DMS153 treated with DMSO at 0.1 percent for 48 hours (cell line): ENCODE measurements at regions not wholly inside any gene's neighbourhood (a gene's known extent, or its start where the extent isn't known, plus 50 kb on each side); places are given as distances from the start of the nearest gene placed in this dataset.

Experiments
- DNase-seq: peaks from one replicate; lab custom pipeline; 2025; ENCODE audit not compliant: unreplicated experiment; lab: John Stamatoyannopoulos, UW

DNA sequence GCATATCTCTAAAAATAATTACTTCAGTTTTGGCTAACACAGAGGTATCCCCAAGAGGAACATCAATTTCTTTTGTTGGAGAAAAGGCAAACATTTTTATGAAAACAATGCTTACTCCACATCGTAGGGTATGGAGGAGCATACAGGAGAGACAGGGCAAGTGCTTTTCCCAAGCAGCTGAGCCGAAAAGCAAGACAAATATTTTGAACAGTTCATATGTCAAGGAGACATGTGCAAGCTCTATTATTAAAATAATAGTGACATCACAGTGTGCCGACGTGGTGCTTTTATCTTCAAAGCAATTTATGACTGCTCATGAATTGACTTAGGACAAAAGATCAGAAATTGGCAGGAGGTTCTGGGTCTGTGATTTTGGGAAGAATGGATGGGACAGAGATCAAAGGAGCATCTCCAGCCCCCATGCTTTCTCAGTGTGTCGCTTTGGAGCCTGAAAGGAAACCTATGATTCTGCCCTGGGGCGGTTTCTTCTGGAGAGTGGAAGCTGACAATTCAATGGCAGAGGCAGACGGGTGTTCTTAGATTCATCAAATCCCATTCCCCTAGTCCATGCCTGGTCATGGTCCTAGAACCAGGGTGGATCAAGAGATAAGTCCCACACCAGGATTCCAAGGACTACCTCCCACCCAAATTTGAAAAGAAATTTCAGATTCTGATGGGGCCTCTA is 97.1 kb downstream of the JCAD start:
- DNase-seq, result no peak

DNA sequence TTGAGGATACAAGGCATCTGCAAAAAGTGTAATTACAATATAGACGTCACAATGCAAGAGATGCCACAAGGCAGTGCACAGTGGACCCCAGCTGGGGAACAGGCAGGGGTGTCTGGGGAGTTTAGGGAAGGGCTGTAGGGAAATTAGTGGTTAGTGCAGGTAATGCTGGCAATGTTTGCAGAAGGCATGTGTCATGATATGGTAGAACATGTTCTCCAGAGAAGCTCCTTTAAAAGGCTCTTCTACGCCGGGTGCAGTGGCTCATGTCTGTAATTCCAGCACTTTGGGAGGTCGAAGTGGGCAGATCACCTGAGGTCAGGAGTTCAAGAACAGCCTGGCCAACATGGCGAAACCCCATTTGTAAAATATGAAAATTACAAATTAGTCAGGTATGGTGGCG is 98.0 kb downstream of the JCAD start:
- no peak for DNase-seq

DNA sequence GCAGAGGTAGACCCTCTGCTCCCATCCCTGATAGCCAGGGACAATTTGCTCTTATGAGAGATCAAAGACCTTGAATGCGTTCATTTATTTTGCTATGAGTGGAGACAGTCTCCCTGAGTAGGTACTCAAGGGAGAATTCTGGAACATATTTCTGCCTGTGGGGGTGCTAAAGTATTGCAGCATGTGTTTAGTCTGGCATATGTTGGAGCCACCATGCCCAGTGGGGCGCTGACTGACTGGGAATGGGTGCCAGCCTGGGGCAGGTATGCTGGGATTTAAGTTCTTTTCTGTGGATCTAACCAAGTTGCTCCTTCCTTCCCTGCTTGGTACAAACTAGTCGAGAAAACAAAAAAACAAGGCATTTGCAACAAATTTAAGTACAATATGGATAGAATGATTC is 99.1 kb downstream of the JCAD start:
- DNase-seq, result no peak

GRCh38 chr10:29959586-29959985 is 99.8 kb downstream of the JCAD start:
- DNase-seq, result no peak

- no peak for DNase-seq
Observed at GRCh38 chr10:29958440-29958839, 100.9 kb downstream of the JCAD start.

- DNase-seq, result no peak
Observed at GRCh38 chr10:29957907-29958331, 101.5 kb downstream of the JCAD start.

- DNase-seq, result no peak
Observed at GRCh38 chr10:29957236-29957635, 102.2 kb downstream of the JCAD start.

DNA sequence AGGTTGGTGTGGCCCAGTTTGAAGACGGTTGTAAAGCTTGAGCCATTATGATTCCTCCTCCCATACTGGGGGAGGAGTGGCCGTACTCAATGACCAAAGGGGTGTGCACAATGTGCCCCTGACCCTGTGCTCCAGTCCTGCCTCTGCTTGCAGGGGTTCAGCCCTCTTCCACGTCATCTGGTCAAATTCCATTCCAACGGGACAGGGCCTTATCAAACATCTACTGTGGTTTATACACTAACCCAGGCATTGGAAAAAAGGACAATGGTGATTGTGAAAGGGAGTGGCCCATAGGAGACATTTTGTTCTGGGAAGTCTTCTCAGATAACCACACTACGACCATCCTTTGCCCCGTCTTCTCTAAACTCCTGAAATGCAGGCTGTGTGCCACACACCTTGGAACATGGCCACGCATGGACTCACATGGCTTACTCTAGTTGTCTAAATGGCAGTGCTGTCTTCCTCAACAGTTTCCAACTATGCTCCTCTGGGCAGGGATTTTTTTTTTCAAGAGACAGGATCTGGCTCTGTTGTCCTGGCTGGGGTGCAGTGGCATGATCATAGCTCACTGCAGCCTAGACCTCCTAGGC is 103.0 kb downstream of the JCAD start:
- no peak for DNase-seq

DNA sequence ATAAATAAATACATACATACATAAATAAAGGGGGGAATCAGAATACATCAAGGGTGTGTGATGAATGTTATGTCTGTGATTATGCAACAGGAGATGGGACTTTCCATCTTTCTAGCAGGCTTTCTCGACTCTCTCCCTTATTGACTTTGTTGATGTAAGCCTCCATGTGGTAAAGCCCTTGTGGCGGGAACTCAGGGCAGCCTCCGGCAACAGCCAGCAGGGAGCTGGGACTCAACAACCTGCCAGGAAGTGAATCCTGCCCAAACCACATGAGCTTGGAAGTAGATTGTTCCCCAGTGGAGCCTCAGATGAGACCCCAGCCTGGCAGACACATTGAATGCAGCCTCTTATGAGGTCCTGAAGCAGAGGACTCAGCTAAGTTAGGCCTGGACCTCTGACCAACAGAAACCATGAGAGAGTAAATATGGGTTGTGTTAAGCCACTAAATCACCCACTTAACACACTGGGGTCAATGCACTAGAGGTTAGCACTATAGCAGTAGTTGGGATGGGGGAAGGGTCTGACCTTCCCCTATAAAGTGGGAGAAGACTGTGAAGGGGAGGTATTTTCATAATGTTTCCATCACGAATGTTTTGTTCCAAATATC is 104.0 kb downstream of the JCAD start:
- DNase-seq, result no peak

DNA sequence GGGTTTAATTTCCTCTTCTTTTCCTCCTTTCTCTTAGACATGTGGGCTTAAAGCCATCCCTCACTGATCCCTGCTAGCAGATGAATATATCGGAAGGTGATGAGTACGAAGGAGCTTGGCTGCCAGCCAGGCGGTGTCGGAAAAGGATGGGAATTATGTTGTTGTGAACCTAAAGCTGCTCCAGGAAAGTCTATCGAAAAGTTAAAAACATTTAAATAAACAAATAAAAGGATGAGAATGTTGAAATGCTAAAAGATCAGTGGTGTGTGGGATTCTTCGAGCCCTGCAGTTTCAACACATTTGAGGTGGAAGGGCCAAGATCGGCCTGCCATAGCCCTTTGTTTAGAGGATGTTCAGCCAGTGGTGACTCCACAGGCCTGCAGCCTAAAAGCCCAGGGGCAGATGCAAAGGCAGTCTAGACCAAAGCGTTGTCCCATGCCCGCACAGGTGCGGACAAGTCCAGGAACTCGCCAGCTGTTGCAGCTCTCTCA is 107.9 kb downstream of the JCAD start:
- no peak for DNase-seq

DNA sequence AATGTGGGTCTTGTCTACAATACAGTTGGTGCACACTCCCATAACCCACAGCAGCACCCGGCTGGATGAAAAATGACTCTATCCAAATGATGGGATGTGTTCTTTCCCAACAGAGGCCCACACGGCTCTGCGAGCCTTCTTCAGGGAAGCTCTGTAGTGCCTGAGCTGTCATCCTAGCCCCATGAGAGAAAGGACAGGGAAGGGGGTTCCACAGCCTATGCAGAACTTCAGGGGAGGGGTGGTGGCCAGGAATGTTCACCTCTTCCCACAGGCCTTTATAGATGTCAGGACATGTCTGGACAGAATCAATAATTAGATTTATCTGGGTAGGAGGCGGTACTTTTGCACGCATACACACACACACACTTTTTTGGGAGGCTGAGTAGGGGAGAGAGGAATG is 109.0 kb downstream of the JCAD start:
- DNase-seq, result no peak

GRCh38 chr10:29949411-29950011 is 109.9 kb downstream of the JCAD start:
- DNase-seq, result no peak

GRCh38 chr10:29948881-29949355 is 110.5 kb downstream of the JCAD start:
- DNase-seq, result no peak

DNA sequence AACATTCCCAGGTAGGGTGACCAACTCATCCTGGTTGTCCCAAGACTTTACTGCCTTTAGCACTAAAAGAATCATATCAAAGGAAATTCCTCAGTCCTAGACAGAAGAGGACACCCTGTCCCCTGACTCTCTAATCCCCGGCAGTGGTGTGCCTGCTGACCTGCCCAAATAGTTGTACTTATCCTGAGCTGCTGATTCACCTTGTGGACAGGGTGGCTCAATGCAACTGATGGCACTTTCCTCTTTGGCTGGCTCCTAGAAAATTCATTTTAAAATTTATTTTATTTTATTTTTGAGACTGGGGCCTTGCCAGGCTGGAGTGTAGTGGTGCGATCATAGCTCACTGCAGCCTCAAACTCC is 111.7 kb downstream of the JCAD start:
- no peak for DNase-seq

DNA sequence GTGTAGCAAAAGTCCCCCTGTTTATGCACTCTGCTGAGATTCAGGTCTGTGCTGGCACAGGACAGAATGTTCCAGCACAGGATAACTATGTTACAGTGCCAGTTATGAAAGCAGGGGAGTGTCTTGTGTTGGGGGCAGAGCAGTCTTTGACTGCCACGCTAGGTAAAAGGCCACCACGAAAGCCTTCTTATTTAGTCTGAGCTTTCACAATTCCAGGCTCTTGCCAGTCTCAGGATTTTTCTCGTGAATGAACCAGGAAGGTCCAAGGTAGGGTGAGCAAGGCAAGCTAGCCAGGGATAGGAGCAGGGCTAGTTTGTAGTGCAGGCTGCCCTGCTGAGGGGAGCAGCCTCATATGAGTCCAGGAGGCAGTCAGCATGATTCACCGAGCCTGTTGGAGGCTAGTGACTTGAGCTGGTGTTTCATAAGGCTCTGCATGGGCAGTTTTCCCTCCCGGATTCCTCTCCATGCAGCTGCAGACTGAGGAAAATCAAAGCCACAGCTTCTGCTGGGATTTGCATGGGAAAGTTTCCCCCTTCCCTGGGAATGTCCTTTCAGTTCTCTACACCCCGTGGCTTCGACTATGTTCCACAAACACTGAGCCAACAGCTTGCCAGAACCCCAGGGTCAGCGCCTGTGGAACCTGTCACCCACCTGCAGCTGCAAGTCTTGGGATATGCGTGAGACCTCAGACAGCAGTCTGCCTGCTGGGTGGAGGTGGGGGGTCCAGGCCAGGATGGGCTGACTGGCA is 112.3 kb downstream of the JCAD start:
- no peak for DNase-seq

GRCh38 chr10:29946614-29946952 is 112.8 kb downstream of the JCAD start:
- DNase-seq, result no peak

- no peak for DNase-seq
Observed at GRCh38 chr10:29941476-29941875, 117.9 kb downstream of the JCAD start.

DNA sequence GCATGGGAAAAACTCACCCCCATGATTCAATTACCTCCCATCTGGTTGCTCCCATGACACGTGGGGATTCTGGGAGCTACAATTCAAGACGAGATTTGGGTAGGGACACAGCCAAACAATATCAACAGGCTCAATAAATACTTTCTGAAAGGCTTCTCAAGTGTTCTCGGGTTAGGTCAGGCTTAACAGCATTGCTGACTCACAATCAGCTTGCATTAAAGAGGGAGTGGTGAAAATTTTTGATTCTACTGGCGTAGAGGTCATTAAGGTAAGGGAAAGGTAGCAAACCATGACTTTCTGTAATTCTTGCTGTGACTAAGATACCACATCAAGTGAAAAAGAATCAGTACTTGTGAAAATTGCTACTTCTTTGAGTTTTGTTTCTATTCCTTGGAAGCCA is 126.4 kb downstream of the JCAD start:
- DNase-seq, result no peak

DNA sequence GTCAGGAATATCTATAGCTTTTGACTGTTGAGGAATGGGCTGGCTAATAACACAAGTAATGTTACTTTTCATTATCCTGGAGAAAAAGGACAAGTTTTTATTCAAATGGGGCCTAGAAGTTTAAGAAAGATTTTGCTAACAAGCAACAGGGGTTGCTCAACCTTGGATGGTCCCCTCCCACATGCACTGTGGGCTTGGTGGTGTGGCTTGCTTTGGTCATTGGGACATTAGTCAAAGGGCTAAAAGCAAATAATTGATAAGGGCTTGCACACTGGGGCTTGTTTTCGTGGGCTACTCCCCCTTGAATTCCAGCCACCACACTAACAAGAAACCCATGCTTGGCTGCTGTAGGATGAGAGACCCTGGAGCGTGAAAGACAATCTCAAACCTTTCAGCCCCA is 127.6 kb downstream of the JCAD start:
- no peak for DNase-seq

GRCh38 chr10:29929006-29929405 is 130.4 kb downstream of the JCAD start:
- DNase-seq, result no peak

GRCh38 chr10:29926693-29927048 is 132.7 kb downstream of the JCAD start:
- no peak for DNase-seq
